Endothelial cell of umbilical vein (primary cell): ENCODE measurements at regions not wholly inside any gene's neighbourhood (a gene's known extent, or its start where the extent isn't known, plus 50 kb on each side); places are given as distances from the start of the nearest gene placed in this dataset.

Experiments used
- BruUV-seq: library from RNA; stranded (reverse); fragments of 400-500 nt; replicated peaks from 2 replicates; lab custom pipeline; 2021; lab: Mats Ljungman, UMichigan
- CTCF ChIA-PET: fragments of 300-600, 350-600 bp; sonication (Branson Sonifier 250); formaldehyde crosslinking; loops from one replicate; lab custom pipeline; 2021; ENCODE audit warnings: antibody characterized with exemption, inconsistent platforms; lab: Charles Lee
- POLR2A ChIA-PET: fragments of 300-600, 350-600 bp; sonication (Branson Sonifier 250); formaldehyde crosslinking; loops from one replicate; lab custom pipeline; 2021; ENCODE audit warnings: antibody characterized with exemption, inconsistent platforms; lab: Charles Lee
- DNase-seq: peaks from one replicate; pipeline ENCODE4 v3.0.0-alpha.2; 2011; ENCODE audit warnings: low read depth, low spot score
- FAIRE-seq: peaks from 2 replicates; lab custom pipeline; 2011; peaks lifted over from hg19 to GRCh38; lab: Jason Lieb, UNC
- H2AFZ ChIP-seq: 2 replicates; pipeline ENCODE4 v1.6.0; 2012; ENCODE audit warnings: low read depth, low read length, control low read depth, inconsistent platforms
- H3K27ac ChIP-seq: 2 replicates; pipeline ENCODE4 v1.5.1; 2011; ENCODE audit warnings: low read depth, mild to moderate bottlenecking, control low read depth, low read length, moderate library complexity; ENCODE audit not compliant: insufficient read depth
- H3K27me3 ChIP-seq, 2 experiments: 2 replicates each; pipeline versions ENCODE4 v1.6.0 to v1.6.1; 2011; ENCODE audit warnings: low read length in 2 of 2, mixed read lengths in 1 of 2; ENCODE audit not compliant: control insufficient read depth in 2 of 2, insufficient read depth in 2 of 2
- H3K36me3 ChIP-seq, 2 experiments: 2 replicates in 1 of 2; 3 replicates in 1 of 2; pipeline ENCODE4 v1.5.1; 2011; ENCODE audit warnings: low read length in 2 of 2, mild to moderate bottlenecking in 1 of 2, moderate library complexity in 1 of 2; ENCODE audit not compliant: control insufficient read depth in 2 of 2, insufficient read depth in 2 of 2; ENCODE audit errors: extremely low read depth in 1 of 2
- H3K4me1 ChIP-seq: 3 replicates; pipeline ENCODE4 v1.5.1; 2011; ENCODE audit warnings: mild to moderate bottlenecking, low read length; ENCODE audit not compliant: control insufficient read depth, insufficient read depth; ENCODE audit errors: extremely low read depth
- H3K4me2 ChIP-seq: 2 replicates; pipeline ENCODE4 v1.6.1; 2011; ENCODE audit warnings: low read length, control low read depth, mixed read lengths; ENCODE audit not compliant: insufficient read depth
- H3K4me3 ChIP-seq, 3 experiments: fragments of 200-600 bp in 1 of 3; sonication (generic), shearing (Covaris generic) in 1 of 3; replicated peaks in 1 of 3; 2 replicates each; pipeline ENCODE4 v1.5.1; 2011 to 2016; ENCODE audit warnings: control low read depth in 3 of 3, low read length in 3 of 3, mild to moderate bottlenecking in 2 of 3, inconsistent platforms in 1 of 3, low read depth in 1 of 3, moderate library complexity in 1 of 3; ENCODE audit not compliant: insufficient read depth in 1 of 3
- H3K79me2 ChIP-seq: 2 replicates; pipeline ENCODE4 v1.6.0; 2012; ENCODE audit warnings: low read length, inconsistent platforms; ENCODE audit not compliant: control insufficient read depth, insufficient read depth
- H3K9ac ChIP-seq: replicated peaks from 2 replicates; pipeline ENCODE3; 2011; ENCODE audit warnings: low read length, control low read depth; ENCODE audit not compliant: insufficient read depth; ENCODE audit errors: extremely low read depth
- H3K9me1 ChIP-seq: replicated peaks from 3 replicates; pipeline ENCODE4 v1.6.0; 2011; ENCODE audit warnings: mild to moderate bottlenecking, low read length; ENCODE audit not compliant: control insufficient read depth, insufficient read depth; ENCODE audit errors: extremely low read depth
- H3K9me3 ChIP-seq: replicated peaks from 2 replicates; pipeline ENCODE4 v1.5.1; 2012; ENCODE audit warnings: low read length, inconsistent platforms; ENCODE audit not compliant: control insufficient read depth, insufficient read depth
- H4K20me1 ChIP-seq: replicated peaks from 2 replicates; pipeline ENCODE3; 2011; ENCODE audit warnings: mild to moderate bottlenecking, low read length; ENCODE audit not compliant: control insufficient read depth, insufficient read depth; ENCODE audit errors: extremely low read depth
- EZH2 ChIP-seq: IDR thresholded peaks from 2 replicates; pipeline ENCODE4 v1.6.1; 2012; ENCODE audit warnings: borderline replicate concordance, low read depth, mild to moderate bottlenecking, moderate library complexity, low read length, inconsistent platforms; ENCODE audit not compliant: severe bottlenecking
- FOS ChIP-seq: IDR thresholded peaks from 2 replicates; pipeline ENCODE4 v1.6.1; 2011; ENCODE audit warnings: mild to moderate bottlenecking, low read length, moderate library complexity, borderline replicate concordance; ENCODE audit not compliant: insufficient read depth
- JUN ChIP-seq: IDR thresholded peaks from 2 replicates; pipeline ENCODE4 v1.6.1; 2011; ENCODE audit warnings: borderline replicate concordance, low read depth; ENCODE audit not compliant: insufficient read length, insufficient read depth
- MYC ChIP-seq: IDR thresholded peaks from one replicate; pipeline ENCODE4 v1.6.1; 2011; ENCODE audit warnings: mild to moderate bottlenecking, low read depth, low read length
- POLR2AphosphoS5 ChIP-seq: IDR thresholded peaks from 2 replicates; pipeline ENCODE4 v1.6.1; 2012; ENCODE audit warnings: low read depth, mild to moderate bottlenecking, control low read depth, low read length, moderate library complexity; ENCODE audit not compliant: insufficient read depth
- dilution Hi-C: fragments of 300-500 bp; cut with MboI; formaldehyde crosslinking; loops from one replicate; pipeline ENCODE4 v1.15.0; 2019; ENCODE audit warnings: low sequenced_read_pairs; ENCODE audit not compliant: extremely low pct_ligation_motif_present
- intact Hi-C: fragments of 100-400 bp; cut with micrococcal nuclease; formaldehyde crosslinking; loops from one replicate; pipeline ENCODE4 v1.10.0; 2022
- TF ChIP-seq, protein P1 (sequence below): IDR thresholded peaks from 2 replicates; pipeline ENCODE4 v1.6.1; 2011; ENCODE audit not compliant: insufficient read depth, insufficient read length
- TF ChIP-seq, protein P2 (sequence below), 2 donors: IDR thresholded peaks; 1 replicate in 1 of 2; 2 replicates in 1 of 2; pipeline ENCODE4 v1.5.1; 2011; ENCODE audit warnings: low read length in 2 of 2, mild to moderate bottlenecking in 2 of 2, moderate library complexity in 2 of 2, control low read depth in 1 of 2, inconsistent platforms in 1 of 2, low read depth in 1 of 2; ENCODE audit not compliant: insufficient read depth in 1 of 2; ENCODE audit errors: extremely low read depth in 1 of 2

DNA sequence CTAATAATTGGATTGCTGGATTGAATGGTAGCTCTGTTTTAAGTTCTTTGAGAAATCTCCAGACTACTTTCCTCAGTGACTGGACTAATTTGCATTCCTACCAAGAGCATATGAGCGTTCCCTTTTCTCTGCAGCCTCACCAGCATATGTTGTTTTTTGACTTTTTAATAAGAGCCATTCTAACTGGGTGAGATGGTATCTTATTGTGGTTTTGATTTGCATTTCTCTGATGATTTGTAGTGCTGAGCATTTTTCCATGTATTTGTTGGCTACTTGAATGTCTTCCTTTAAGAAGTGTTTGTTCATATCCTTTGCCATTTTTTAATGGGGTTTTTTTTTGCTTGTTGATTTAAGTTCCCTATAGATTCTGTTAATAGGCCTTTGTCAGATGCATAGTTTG is 94.7 kb upstream of the AHI1 start:
- no peak overlapping the region for H3K4me2 ChIP-seq
- no peak overlapping the region for H3K27ac ChIP-seq
- no peaks in the 10 kb centered on the region for H3K4me1 ChIP-seq
- H3K9me3 ChIP-seq: no peaks in the 10 kb centered on the region
- H3K9ac ChIP-seq: no peak overlapping the region
- POLR2A ChIA-PET: no interaction called here
- no peaks in the 10 kb centered on the region for H3K27me3 ChIP-seq
- no peaks in the 10 kb centered on the region for H3K79me2 ChIP-seq
- CTCF ChIA-PET: no interaction called here
- H4K20me1 ChIP-seq: no peaks in the 10 kb centered on the region
- dilution Hi-C loops: no loop called here
- no peak overlapping the region for H3K4me3 ChIP-seq
- DNase-seq (no peak), FAIRE-seq (no peak)
- no peaks in the 10 kb centered on the region for H3K36me3 ChIP-seq
- BruUV-seq: no TSS peak
- intact Hi-C loops: no loop called here
- H2AFZ ChIP-seq: no peak overlapping the region
- TF ChIP-seq, protein P1, sequence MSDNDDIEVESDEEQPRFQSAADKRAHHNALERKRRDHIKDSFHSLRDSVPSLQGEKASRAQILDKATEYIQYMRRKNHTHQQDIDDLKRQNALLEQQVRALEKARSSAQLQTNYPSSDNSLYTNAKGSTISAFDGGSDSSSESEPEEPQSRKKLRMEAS: no peak
- TF ChIP-seq FOS (no peak), EZH2 (no peak), POLR2AphosphoS5 (no peak), JUN (no peak), MYC (no peak)
- TF ChIP-seq, protein P2, sequence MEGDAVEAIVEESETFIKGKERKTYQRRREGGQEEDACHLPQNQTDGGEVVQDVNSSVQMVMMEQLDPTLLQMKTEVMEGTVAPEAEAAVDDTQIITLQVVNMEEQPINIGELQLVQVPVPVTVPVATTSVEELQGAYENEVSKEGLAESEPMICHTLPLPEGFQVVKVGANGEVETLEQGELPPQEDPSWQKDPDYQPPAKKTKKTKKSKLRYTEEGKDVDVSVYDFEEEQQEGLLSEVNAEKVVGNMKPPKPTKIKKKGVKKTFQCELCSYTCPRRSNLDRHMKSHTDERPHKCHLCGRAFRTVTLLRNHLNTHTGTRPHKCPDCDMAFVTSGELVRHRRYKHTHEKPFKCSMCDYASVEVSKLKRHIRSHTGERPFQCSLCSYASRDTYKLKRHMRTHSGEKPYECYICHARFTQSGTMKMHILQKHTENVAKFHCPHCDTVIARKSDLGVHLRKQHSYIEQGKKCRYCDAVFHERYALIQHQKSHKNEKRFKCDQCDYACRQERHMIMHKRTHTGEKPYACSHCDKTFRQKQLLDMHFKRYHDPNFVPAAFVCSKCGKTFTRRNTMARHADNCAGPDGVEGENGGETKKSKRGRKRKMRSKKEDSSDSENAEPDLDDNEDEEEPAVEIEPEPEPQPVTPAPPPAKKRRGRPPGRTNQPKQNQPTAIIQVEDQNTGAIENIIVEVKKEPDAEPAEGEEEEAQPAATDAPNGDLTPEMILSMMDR (IDR thresholded peaks at IDR 0.05; ENCODE audit: extremely low read depth in 1 of 2, insufficient read depth in 1 of 2, low read depth in 1 of 2, low read length in 2 of 2): no peak
- H3K9me1 ChIP-seq: no peaks in the 10 kb centered on the region
